K562 (cell line): ENCODE measurements at regions not wholly inside any gene's neighbourhood (a gene's known extent, or its start where the extent isn't known, plus 50 kb on each side); places are given as distances from the start of the nearest gene placed in this dataset.

Source experiments
- BMI1 ChIP-seq: fragments of 150-350 bp; IDR thresholded peaks from 2 replicates; pipeline ENCODE4 v1.6.1; 2014; ENCODE audit warnings: low read length
- E2F3 ChIP-seq: fragments of 250-450 bp; sonication (Bioruptor Pico); IDR thresholded peaks from 2 replicates; pipeline ENCODE4 v1.4.0; 2020; ENCODE audit warnings: mild to moderate bottlenecking
- EP300 ChIP-seq: IDR thresholded peaks from 2 replicates; pipeline ENCODE4 v1.6.1; 2012; ENCODE audit warnings: low read length, improper control_type of control experiment
- ETV5 ChIP-seq: sonication (generic); formaldehyde crosslinking; IDR thresholded peaks from 2 replicates; pipeline ENCODE4 v1.4.0; 2020; ENCODE audit warnings: low read depth, mild to moderate bottlenecking, missing genetic modification reagents
- FOS ChIP-seq: IDR thresholded peaks from 3 replicates; pipeline ENCODE4 v1.6.1; 2011; ENCODE audit not compliant: insufficient read length; ENCODE audit errors: extremely low read depth
- KHSRP ChIP-seq: fragments of 450-650 bp; IDR thresholded peaks from 2 replicates; pipeline ENCODE4 v1.6.1; 2017
- USF2 ChIP-seq: sonication (generic); formaldehyde crosslinking; IDR thresholded peaks from 2 replicates; pipeline ENCODE4 v1.5.0; 2020; ENCODE audit warnings: missing genetic modification reagents
- TF ChIP-seq, protein P1 (sequence below): sonication (generic); formaldehyde crosslinking; IDR thresholded peaks from 2 replicates; pipeline ENCODE4 v1.8.0; 2022; ENCODE audit warnings: mild to moderate bottlenecking, missing genetic modification reagents
- TF ChIP-seq, protein P2 (sequence below), 2 experiments: IDR thresholded peaks; 2 replicates each; pipeline ENCODE4 v1.6.1; 2011; ENCODE audit warnings: borderline replicate concordance in 1 of 2, control low read depth in 1 of 2, low read depth in 1 of 2, low read length in 1 of 2, mild to moderate bottlenecking in 1 of 2, mixed read lengths in 1 of 2, moderate library complexity in 1 of 2; ENCODE audit not compliant: insufficient read depth in 1 of 2, insufficient read length in 1 of 2, poor library complexity in 1 of 2, severe bottlenecking in 1 of 2; ENCODE audit errors: extremely low read depth in 1 of 2

DNA sequence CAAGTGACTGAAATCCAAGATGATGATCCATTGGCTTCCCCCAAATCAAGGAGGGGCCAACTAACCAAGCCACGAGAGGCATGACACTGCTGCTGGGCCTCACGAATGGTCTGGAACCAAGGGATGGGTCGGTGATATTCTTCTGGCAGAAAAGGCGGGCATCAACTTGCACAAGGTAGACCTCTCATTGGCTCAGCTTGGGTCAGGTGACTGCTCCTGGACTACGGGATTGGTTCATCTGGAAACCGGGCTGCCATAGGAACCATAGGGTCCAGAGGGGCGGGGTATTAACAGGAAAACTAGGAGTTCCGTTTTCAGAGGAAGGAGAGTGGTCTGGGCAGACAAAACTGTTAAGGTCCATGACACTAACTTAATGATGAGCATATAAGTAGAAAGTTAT is 100.9 kb downstream of the TFAP2C start (continued):
- TF ChIP-seq, protein P1, sequence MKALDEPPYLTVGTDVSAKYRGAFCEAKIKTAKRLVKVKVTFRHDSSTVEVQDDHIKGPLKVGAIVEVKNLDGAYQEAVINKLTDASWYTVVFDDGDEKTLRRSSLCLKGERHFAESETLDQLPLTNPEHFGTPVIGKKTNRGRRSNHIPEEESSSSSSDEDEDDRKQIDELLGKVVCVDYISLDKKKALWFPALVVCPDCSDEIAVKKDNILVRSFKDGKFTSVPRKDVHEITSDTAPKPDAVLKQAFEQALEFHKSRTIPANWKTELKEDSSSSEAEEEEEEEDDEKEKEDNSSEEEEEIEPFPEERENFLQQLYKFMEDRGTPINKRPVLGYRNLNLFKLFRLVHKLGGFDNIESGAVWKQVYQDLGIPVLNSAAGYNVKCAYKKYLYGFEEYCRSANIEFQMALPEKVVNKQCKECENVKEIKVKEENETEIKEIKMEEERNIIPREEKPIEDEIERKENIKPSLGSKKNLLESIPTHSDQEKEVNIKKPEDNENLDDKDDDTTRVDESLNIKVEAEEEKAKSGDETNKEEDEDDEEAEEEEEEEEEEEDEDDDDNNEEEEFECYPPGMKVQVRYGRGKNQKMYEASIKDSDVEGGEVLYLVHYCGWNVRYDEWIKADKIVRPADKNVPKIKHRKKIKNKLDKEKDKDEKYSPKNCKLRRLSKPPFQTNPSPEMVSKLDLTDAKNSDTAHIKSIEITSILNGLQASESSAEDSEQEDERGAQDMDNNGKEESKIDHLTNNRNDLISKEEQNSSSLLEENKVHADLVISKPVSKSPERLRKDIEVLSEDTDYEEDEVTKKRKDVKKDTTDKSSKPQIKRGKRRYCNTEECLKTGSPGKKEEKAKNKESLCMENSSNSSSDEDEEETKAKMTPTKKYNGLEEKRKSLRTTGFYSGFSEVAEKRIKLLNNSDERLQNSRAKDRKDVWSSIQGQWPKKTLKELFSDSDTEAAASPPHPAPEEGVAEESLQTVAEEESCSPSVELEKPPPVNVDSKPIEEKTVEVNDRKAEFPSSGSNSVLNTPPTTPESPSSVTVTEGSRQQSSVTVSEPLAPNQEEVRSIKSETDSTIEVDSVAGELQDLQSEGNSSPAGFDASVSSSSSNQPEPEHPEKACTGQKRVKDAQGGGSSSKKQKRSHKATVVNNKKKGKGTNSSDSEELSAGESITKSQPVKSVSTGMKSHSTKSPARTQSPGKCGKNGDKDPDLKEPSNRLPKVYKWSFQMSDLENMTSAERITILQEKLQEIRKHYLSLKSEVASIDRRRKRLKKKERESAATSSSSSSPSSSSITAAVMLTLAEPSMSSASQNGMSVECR: no peak
- no peak for TF ChIP-seq EP300
- TF ChIP-seq, protein P2, sequence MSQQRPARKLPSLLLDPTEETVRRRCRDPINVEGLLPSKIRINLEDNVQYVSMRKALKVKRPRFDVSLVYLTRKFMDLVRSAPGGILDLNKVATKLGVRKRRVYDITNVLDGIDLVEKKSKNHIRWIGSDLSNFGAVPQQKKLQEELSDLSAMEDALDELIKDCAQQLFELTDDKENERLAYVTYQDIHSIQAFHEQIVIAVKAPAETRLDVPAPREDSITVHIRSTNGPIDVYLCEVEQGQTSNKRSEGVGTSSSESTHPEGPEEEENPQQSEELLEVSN (IDR thresholded peaks at IDR 0.05; ENCODE audit: borderline replicate concordance in 1 of 2, extremely low read depth in 1 of 2, insufficient read depth in 1 of 2, insufficient read length in 1 of 2, low read depth in 1 of 2, low read length in 1 of 2, poor library complexity in 1 of 2, severe bottlenecking in 1 of 2): peak in 1 of 2 experiments; percentile 21
- TF ChIP-seq BMI1: no peak
- no peak for TF ChIP-seq KHSRP
- TF ChIP-seq FOS: peak; percentile 3
- peak; percentile 62 for TF ChIP-seq USF2 (CRISPR knock-in tag)
- TF ChIP-seq E2F3: no peak
- no peak for TF ChIP-seq ETV5 (CRISPR knock-in tag)
